ENCODE measurements at regions not wholly inside any gene's neighbourhood (a gene's known extent, or its start where the extent isn't known, plus 50 kb on each side); places are given as distances from the start of the nearest gene placed in this dataset.

GRCh38 chr14:61973981-61974380, 211.8 kb downstream of the SNAPC1 start:
- DNase-seq (ENCODE audit: extremely low spot score) = no peak

GRCh38 chr14:61977217-61977616, 215.0 kb downstream of the SNAPC1 start:
- DNase-seq (ENCODE audit: extremely low spot score) = no peak
- ChIA-PET POLR2A (no interaction called here), CTCF (no interaction called here)
- no peak for TF ChIP-seq FOXM1 (IDR thresholded peaks at IDR 0.05; ENCODE audit: borderline replicate concordance)
- TF ChIP-seq PKNOX1 (IDR thresholded peaks at IDR 0.05) = no peak
- TF ChIP-seq ELF4 (IDR thresholded peaks at IDR 0.05) = no peak
- no peak for TF ChIP-seq TARDBP (IDR thresholded peaks at IDR 0.05)

More at GRCh38 chr14:61973981-61974380, 211.8 kb downstream of the SNAPC1 start:
- TF ChIP-seq FOXK2 (IDR thresholded peaks at IDR 0.05) (no peak), HDGF (IDR thresholded peaks at IDR 0.05; ENCODE audit: borderline replicate concordance) (no peak)
- CTCF ChIA-PET = no interaction called here
- POLR2A ChIA-PET = no interaction called here

- ChIA-PET POLR2A (no interaction called here), CTCF (no interaction called here)
- no peak for TF ChIP-seq ZNF384 (IDR thresholded peaks at IDR 0.05)
- TF ChIP-seq L3MBTL2 (conservative IDR thresholded peaks at IDR 0.05) = no peak
- no peak for TF ChIP-seq LEF1 (IDR thresholded peaks at IDR 0.05; ENCODE audit: borderline replicate concordance)
- no peak for TF ChIP-seq HDGF (IDR thresholded peaks at IDR 0.05; ENCODE audit: borderline replicate concordance)
- no peak for TF ChIP-seq NFRKB (IDR thresholded peaks at IDR 0.05)
- TF ChIP-seq TARDBP (IDR thresholded peaks at IDR 0.05) = no peak
- no peak for TF ChIP-seq ARNT (IDR thresholded peaks at IDR 0.05)
- TF ChIP-seq PKNOX1 (IDR thresholded peaks at IDR 0.05) = no peak
- TF ChIP-seq SUZ12 (IDR thresholded peaks at IDR 0.05) = no peak
- DNase-seq (ENCODE audit: extremely low spot score) = no peak
These were observed 226.0 kb downstream of the SNAPC1 start for GRCh38 chr14:61988240-61988639.

GRCh38 chr14:61992139-61992538, 229.9 kb downstream of the SNAPC1 start:
- CTCF ChIA-PET = no interaction called here
- no peak for DNase-seq (ENCODE audit: extremely low spot score)
- POLR2A ChIA-PET = no interaction called here
- TF ChIP-seq FOXK2 (IDR thresholded peaks at IDR 0.05) = no peak

- TF ChIP-seq FOXA1 (IDR thresholded peaks at IDR 0.05) (no peak), ARNT (IDR thresholded peaks at IDR 0.05) (no peak), ZNF384 (IDR thresholded peaks at IDR 0.05) (no peak), TARDBP (IDR thresholded peaks at IDR 0.05) (no peak), PKNOX1 (IDR thresholded peaks at IDR 0.05) (no peak), FOXK2 (IDR thresholded peaks at IDR 0.05) (no peak), BHLHE40 (IDR thresholded peaks at IDR 0.05; ENCODE audit: borderline replicate concordance) (no peak), ELF4 (IDR thresholded peaks at IDR 0.05) (no peak), SP1 (IDR thresholded peaks at IDR 0.05) (no peak), CTBP1 (IDR thresholded peaks at IDR 0.05; ENCODE audit: borderline replicate concordance) (no peak), HDGF (IDR thresholded peaks at IDR 0.05; ENCODE audit: borderline replicate concordance) (no peak), LEF1 (IDR thresholded peaks at IDR 0.05; ENCODE audit: borderline replicate concordance) (no peak), SUZ12 (IDR thresholded peaks at IDR 0.05) (no peak), FOXM1 (IDR thresholded peaks at IDR 0.05; ENCODE audit: borderline replicate concordance) (no peak), NFRKB (IDR thresholded peaks at IDR 0.05) (no peak), L3MBTL2 (conservative IDR thresholded peaks at IDR 0.05) (no peak)
- no peak for DNase-seq (ENCODE audit: extremely low spot score)
- ChIA-PET POLR2A (no interaction called here), CTCF (no interaction called here)
These were observed 230.7 kb downstream of the SNAPC1 start for GRCh38 chr14:61992926-61993325.

- ChIA-PET POLR2A (no interaction called here), CTCF (no interaction called here)
- TF ChIP-seq L3MBTL2 (conservative IDR thresholded peaks at IDR 0.05) (no peak), ZNF384 (IDR thresholded peaks at IDR 0.05) (no peak), CTBP1 (IDR thresholded peaks at IDR 0.05; ENCODE audit: borderline replicate concordance) (no peak), PKNOX1 (IDR thresholded peaks at IDR 0.05) (no peak), BHLHE40 (IDR thresholded peaks at IDR 0.05; ENCODE audit: borderline replicate concordance) (no peak), HDGF (IDR thresholded peaks at IDR 0.05; ENCODE audit: borderline replicate concordance) (no peak), FOXK2 (IDR thresholded peaks at IDR 0.05) (no peak), ELF4 (IDR thresholded peaks at IDR 0.05) (no peak), TARDBP (IDR thresholded peaks at IDR 0.05) (no peak), ARNT (IDR thresholded peaks at IDR 0.05) (no peak), SUZ12 (IDR thresholded peaks at IDR 0.05) (no peak), FOXM1 (IDR thresholded peaks at IDR 0.05; ENCODE audit: borderline replicate concordance) (no peak), SP1 (IDR thresholded peaks at IDR 0.05) (no peak), FOXA1 (IDR thresholded peaks at IDR 0.05) (no peak)
- no peak for DNase-seq (ENCODE audit: extremely low spot score)
These were observed 232.4 kb downstream of the SNAPC1 start for GRCh38 chr14:61994589-61994988.

GRCh38 chr14:61996753-61997152, 234.5 kb downstream of the SNAPC1 start:
- TF ChIP-seq BHLHE40 (IDR thresholded peaks at IDR 0.05; ENCODE audit: borderline replicate concordance) = no peak
- no peak for TF ChIP-seq L3MBTL2 (conservative IDR thresholded peaks at IDR 0.05)
- no peak for TF ChIP-seq FOXA1 (IDR thresholded peaks at IDR 0.05)
- no peak for TF ChIP-seq LEF1 (IDR thresholded peaks at IDR 0.05; ENCODE audit: borderline replicate concordance)
- TF ChIP-seq NFRKB (IDR thresholded peaks at IDR 0.05) = no peak
- TF ChIP-seq CTBP1 (IDR thresholded peaks at IDR 0.05; ENCODE audit: borderline replicate concordance) = no peak
- TF ChIP-seq FOXM1 (IDR thresholded peaks at IDR 0.05; ENCODE audit: borderline replicate concordance) = no peak
- TF ChIP-seq ZNF384 (IDR thresholded peaks at IDR 0.05) = no peak
- ChIA-PET CTCF (no interaction called here), POLR2A (no interaction called here)
- no peak for DNase-seq (ENCODE audit: extremely low spot score)

All from HEK293T (cell line).